Mesenchymal stem cell (in vitro differentiated cells and primary cell): ENCODE measurements at regions not wholly inside any gene's neighbourhood (a gene's known extent, or its start where the extent isn't known, plus 50 kb on each side); places are given as distances from the start of the nearest gene placed in this dataset.

Source experiments
- DNase-seq: peaks from one replicate; pipeline ENCODE4 v3.0.0-alpha.2; 2013
- H2AFZ ChIP-seq: one replicate; pipeline ENCODE4 v1.6.1; 2013; ENCODE audit warnings: low read depth, mild to moderate bottlenecking, control low read depth, inconsistent platforms, low read length, moderate library complexity
- H2AK5ac ChIP-seq: 2 replicates; pipeline ENCODE4 v1.6.1; 2013; ENCODE audit warnings: low read length, moderate library complexity, mild to moderate bottlenecking, inconsistent platforms; ENCODE audit not compliant: severe bottlenecking
- H2BK120ac ChIP-seq: one replicate; pipeline ENCODE4 v1.6.1; 2013; ENCODE audit warnings: low read depth, mild to moderate bottlenecking, inconsistent platforms, low read length, moderate library complexity
- H2BK12ac ChIP-seq, 2 experiments: one replicate each; pipeline ENCODE4 v1.6.1; 2013; ENCODE audit warnings: inconsistent platforms in 2 of 2, low read length in 2 of 2, mild to moderate bottlenecking in 2 of 2, moderate library complexity in 2 of 2, control low read depth in 1 of 2
- H2BK15ac ChIP-seq: one replicate; pipeline ENCODE4 v1.6.1; 2013; ENCODE audit warnings: mild to moderate bottlenecking, low read depth, inconsistent platforms; ENCODE audit not compliant: poor library complexity, severe bottlenecking
- H2BK5ac ChIP-seq: 2 replicates; pipeline ENCODE4 v1.6.1; 2013; ENCODE audit warnings: low read depth, mild to moderate bottlenecking, low read length, control low read depth, inconsistent platforms; ENCODE audit not compliant: poor library complexity, severe bottlenecking
- H3K14ac ChIP-seq, 2 experiments: one replicate each; pipeline ENCODE4 v1.6.1; 2013; ENCODE audit warnings: inconsistent platforms in 2 of 2, low read length in 2 of 2, control low read depth in 1 of 2, mild to moderate bottlenecking in 1 of 2, moderate library complexity in 1 of 2
- H3K18ac ChIP-seq, 2 experiments: one replicate each; pipeline ENCODE4 v1.6.1; 2013; ENCODE audit warnings: inconsistent platforms in 2 of 2, low read length in 2 of 2, control low read depth in 1 of 2, low read depth in 1 of 2, mild to moderate bottlenecking in 1 of 2
- H3K23ac ChIP-seq, 2 experiments: one replicate each; pipeline ENCODE4 v1.6.1; 2013; ENCODE audit warnings: inconsistent platforms in 2 of 2, low read length in 2 of 2, mild to moderate bottlenecking in 2 of 2, moderate library complexity in 2 of 2, control low read depth in 1 of 2
- H3K27ac ChIP-seq: 2 replicates; pipeline ENCODE4 v1.5.1; 2013; ENCODE audit warnings: mild to moderate bottlenecking, moderate library complexity, low read length, control low read depth, inconsistent platforms; ENCODE audit not compliant: poor library complexity, severe bottlenecking
- H3K27me3 ChIP-seq, 2 experiments: 2 replicates each; pipeline versions ENCODE4 v1.6.1 to v1.7.0; 2013; ENCODE audit warnings: low read length in 2 of 2, mild to moderate bottlenecking in 2 of 2, moderate library complexity in 2 of 2, control low read depth in 1 of 2, inconsistent platforms in 1 of 2; ENCODE audit not compliant: control insufficient read depth in 1 of 2, insufficient read depth in 1 of 2
- H3K36me3 ChIP-seq, 2 experiments: 2 replicates each; pipeline versions ENCODE4 v1.6.1 to v1.7.0; 2013; ENCODE audit warnings: low read length in 2 of 2, control low read depth in 1 of 2, inconsistent platforms in 1 of 2, low read depth in 1 of 2, mild to moderate bottlenecking in 1 of 2; ENCODE audit not compliant: insufficient read depth in 2 of 2, control insufficient read depth in 1 of 2
- H3K4ac ChIP-seq, 2 experiments: one replicate each; pipeline ENCODE4 v1.6.1; 2013; ENCODE audit warnings: inconsistent platforms in 2 of 2, low read length in 2 of 2, mild to moderate bottlenecking in 2 of 2, moderate library complexity in 2 of 2, control low read depth in 1 of 2, low read depth in 1 of 2
- H3K4me1 ChIP-seq: 2 replicates; pipeline ENCODE4 v1.6.1; 2013; ENCODE audit warnings: low read depth, low read length, control low read depth; ENCODE audit not compliant: control insufficient read depth, insufficient read depth
- H3K4me2 ChIP-seq: 2 replicates; pipeline ENCODE4 v1.6.1; 2013; ENCODE audit warnings: low read length, mild to moderate bottlenecking, inconsistent platforms; ENCODE audit not compliant: poor library complexity, severe bottlenecking
- H3K4me3 ChIP-seq, 2 experiments: 2 replicates each; pipeline versions ENCODE4 v1.5.1 to v1.7.0; 2013; ENCODE audit warnings: low read length in 2 of 2, mild to moderate bottlenecking in 2 of 2, control low read depth in 1 of 2, low read depth in 1 of 2; ENCODE audit not compliant: insufficient read depth in 1 of 2
- H3K79me1 ChIP-seq: replicated peaks from 2 replicates; pipeline ENCODE4 v1.6.1; 2013; ENCODE audit warnings: mild to moderate bottlenecking, control low read depth, low read length, inconsistent platforms; ENCODE audit not compliant: poor library complexity, severe bottlenecking
- H3K9ac ChIP-seq: 2 replicates; pipeline ENCODE4 v1.7.0; 2013; ENCODE audit warnings: mild to moderate bottlenecking, low read length, moderate library complexity
- H3K9me3 ChIP-seq: 2 replicates; pipeline ENCODE4 v1.7.0; 2013; ENCODE audit warnings: mild to moderate bottlenecking, low read length; ENCODE audit not compliant: control insufficient read depth
- H4K8ac ChIP-seq: one replicate; pipeline ENCODE4 v1.6.1; 2013; ENCODE audit warnings: inconsistent platforms, mild to moderate bottlenecking, low read length, moderate library complexity
- H4K91ac ChIP-seq: one replicate; pipeline ENCODE4 v1.6.1; 2013; ENCODE audit warnings: mild to moderate bottlenecking, low read length, inconsistent platforms
- WGBS: methylation state at CpG from one replicate; pipeline ENCODE4 v1.1.7; 2013; ENCODE audit warnings: mixed read lengths; 5-methylcytosine and 5-hydroxymethylcytosine counted together

GRCh38 chr3:88346643-88347042, 196.9 kb downstream of the C3orf38 start:
- 94% methylated on average over 1 of the region's 2 CpGs for WGBS
- no peak overlapping the region for H2BK120ac ChIP-seq
- no peak overlapping the region for H2AFZ ChIP-seq
- no peaks in the 10 kb centered on the region for H3K9me3 ChIP-seq
- no peak overlapping the region for H3K4ac ChIP-seq
- no peak overlapping the region for H2BK5ac ChIP-seq
- H3K23ac ChIP-seq, result no peak overlapping the region
- no peak overlapping the region for H3K18ac ChIP-seq
- DNase-seq, result no peak
- no peak overlapping the region for H4K91ac ChIP-seq
- H2BK15ac ChIP-seq, result no peak overlapping the region
- no peaks in the 10 kb centered on the region for H3K27me3 ChIP-seq
- no peaks in the 10 kb centered on the region for H3K4me1 ChIP-seq
- no peak overlapping the region for H3K4me3 ChIP-seq
- H4K8ac ChIP-seq, result no peak overlapping the region
- no peak overlapping the region for H3K4me2 ChIP-seq
- H3K9ac ChIP-seq, result no peak overlapping the region
- no peak overlapping the region for H3K27ac ChIP-seq
- no peak overlapping the region for H2BK12ac ChIP-seq
- no peaks in the 10 kb centered on the region for H3K36me3 ChIP-seq
- no peak overlapping the region for H3K14ac ChIP-seq
- H3K79me1 ChIP-seq, result no peaks in the 10 kb centered on the region
- no peak overlapping the region for H2AK5ac ChIP-seq

- no peak overlapping the region for H2AK5ac ChIP-seq
- no peaks in the 10 kb centered on the region for H3K36me3 ChIP-seq
- H2BK12ac ChIP-seq, result no peak overlapping the region
- H3K18ac ChIP-seq, result no peak overlapping the region
- H3K79me1 ChIP-seq, result no peaks in the 10 kb centered on the region
- H3K9ac ChIP-seq, result no peak overlapping the region
- H4K91ac ChIP-seq, result no peak overlapping the region
- no peak overlapping the region for H2AFZ ChIP-seq
- 43% methylated on average over 3 of the region's 3 CpGs for WGBS
- no peak overlapping the region for H3K27ac ChIP-seq
- H3K4me3 ChIP-seq, result no peak overlapping the region
- no peaks in the 10 kb centered on the region for H3K27me3 ChIP-seq
- no peak overlapping the region for H3K14ac ChIP-seq
- H2BK5ac ChIP-seq, result no peak overlapping the region
- no peak overlapping the region for H2BK15ac ChIP-seq
- DNase-seq, result no peak
- H4K8ac ChIP-seq, result no peak overlapping the region
- H3K4me1 ChIP-seq, result peaks cover 2% of the 10 kb centered on the region
- no peak overlapping the region for H3K4ac ChIP-seq
- H2BK120ac ChIP-seq, result no peak overlapping the region
- H3K9me3 ChIP-seq, result peaks cover 18% of the 10 kb centered on the region
- no peak overlapping the region for H3K23ac ChIP-seq
- no peak overlapping the region for H3K4me2 ChIP-seq
Measured at GRCh38 chr3:88362428-88362827, 212.7 kb downstream of the C3orf38 start.

GRCh38 chr3:88364926-88365325, 215.2 kb downstream of the C3orf38 start:
- no peak for DNase-seq
- H3K4me1 ChIP-seq, result peaks cover 2% of the 10 kb centered on the region
- H3K14ac ChIP-seq, result no peak overlapping the region
- no CpG with 5 or more reads among the region's 2 CpGs for WGBS
- no peaks in the 10 kb centered on the region for H3K79me1 ChIP-seq
- H3K27ac ChIP-seq, result no peak overlapping the region
- no peak overlapping the region for H2AK5ac ChIP-seq
- no peak overlapping the region for H2AFZ ChIP-seq
- no peak overlapping the region for H2BK15ac ChIP-seq
- H4K91ac ChIP-seq, result no peak overlapping the region
- no peak overlapping the region for H3K4me3 ChIP-seq
- no peak overlapping the region for H3K9ac ChIP-seq
- no peak overlapping the region for H2BK5ac ChIP-seq
- peaks cover 11% of the 10 kb centered on the region for H3K9me3 ChIP-seq
- H3K23ac ChIP-seq, result no peak overlapping the region
- no peaks in the 10 kb centered on the region for H3K36me3 ChIP-seq
- H3K4ac ChIP-seq, result no peak overlapping the region
- no peaks in the 10 kb centered on the region for H3K27me3 ChIP-seq
- no peak overlapping the region for H3K4me2 ChIP-seq
- no peak overlapping the region for H2BK120ac ChIP-seq
- H3K18ac ChIP-seq, result no peak overlapping the region
- no peak overlapping the region for H4K8ac ChIP-seq
- H2BK12ac ChIP-seq, result no peak overlapping the region

- H3K36me3 ChIP-seq, result no peaks in the 10 kb centered on the region
- 97% methylated on average over 1 of the region's 1 CpG for WGBS
- no peak for DNase-seq
Measured at GRCh38 chr3:88369337-88369736, 219.6 kb downstream of the C3orf38 start.

More at GRCh38 chr3:88369337-88369736, 219.6 kb downstream of the C3orf38 start:
- no peak overlapping the region for H2BK5ac ChIP-seq
- H2BK15ac ChIP-seq, result no peak overlapping the region
- no peak overlapping the region for H4K91ac ChIP-seq
- H2AFZ ChIP-seq, result no peak overlapping the region
- no peak overlapping the region for H3K18ac ChIP-seq
- no peak overlapping the region for H3K14ac ChIP-seq
- H3K4me2 ChIP-seq, result no peak overlapping the region
- H2BK12ac ChIP-seq, result no peak overlapping the region
- H3K79me1 ChIP-seq, result no peaks in the 10 kb centered on the region
- no peak overlapping the region for H3K9ac ChIP-seq
- no peak overlapping the region for H2AK5ac ChIP-seq
- no peak overlapping the region for H4K8ac ChIP-seq
- H2BK120ac ChIP-seq, result no peak overlapping the region
- H3K27ac ChIP-seq, result no peak overlapping the region
- peaks cover 21% of the 10 kb centered on the region for H3K9me3 ChIP-seq
- no peak overlapping the region for H3K23ac ChIP-seq
- no peaks in the 10 kb centered on the region for H3K27me3 ChIP-seq
- H3K4me1 ChIP-seq, result no peaks in the 10 kb centered on the region
- H3K4me3 ChIP-seq, result no peak overlapping the region
- H3K4ac ChIP-seq, result no peak overlapping the region
